ENCODE measurements at regions not wholly inside any gene's neighbourhood (a gene's known extent, or its start where the extent isn't known, plus 50 kb on each side); places are given as distances from the start of the nearest gene placed in this dataset.

GRCh38 chr6:81979767-81980166 lies 227.3 kb upstream of the TENT5A start:
- no peak overlapping the region for H2AK5ac ChIP-seq (ENCODE audit: low read depth, low read length)
- no peak overlapping the region for H3K23ac ChIP-seq (ENCODE audit: insufficient read length)
- H4K5ac ChIP-seq (ENCODE audit: insufficient read length, low read depth, low read length), result no peak overlapping the region
- TF ChIP-seq TAF1 (IDR thresholded peaks at IDR 0.05; ENCODE audit: low read depth, low read length) (no peak), MAX (IDR thresholded peaks at IDR 0.05) (no peak), POLR2A (IDR thresholded peaks at IDR 0.05; ENCODE audit: control extremely low read depth in 1 of 2, low read depth in 2 of 2, low read length in 2 of 2) (no peak), BCL11A (IDR thresholded peaks at IDR 0.05; ENCODE audit: low read depth in 2 of 2, low read length in 2 of 2) (no peak), EGR1 (IDR thresholded peaks at IDR 0.05; ENCODE audit: borderline replicate concordance, low read depth, low read length) (no peak), TAF7 (optimal IDR thresholded peaks at IDR 0.05; ENCODE audit: borderline replicate concordance, low read depth, low read length) (no peak), CTCF (IDR thresholded peaks at IDR 0.05; ENCODE audit: control extremely low read depth in 1 of 3, insufficient read depth in 1 of 3, low read depth in 1 of 3, low read length in 3 of 3) (no peak)
- no peak overlapping the region for H2BK12ac ChIP-seq (ENCODE audit: low read depth, low read length)
- H3K56ac ChIP-seq (replicated peaks; ENCODE audit: insufficient read length, low read depth, low read length), result no peak overlapping the region
- H3K23me2 ChIP-seq (ENCODE audit: low read depth, low read length), result no peaks in the 10 kb centered on the region
- no peak for FAIRE-seq
- DNase-seq (ENCODE audit: low read depth in 1 of 2, low spot score in 2 of 2), result no peak
- H4K20me1 ChIP-seq (replicated peaks in 1 of 2; ENCODE audit: control insufficient read depth in 1 of 2, insufficient read depth in 2 of 2, low read length in 2 of 2), result no peaks in the 10 kb centered on the region
- no peak overlapping the region for H4K8ac ChIP-seq (ENCODE audit: extremely low read depth, insufficient read depth, low read length)
- no peak overlapping the region for H2AFZ ChIP-seq (ENCODE audit: low read length)
- H3K27me3 ChIP-seq (replicated peaks in 1 of 4; ENCODE audit: control insufficient read depth in 3 of 4, extremely low read depth in 1 of 4, insufficient read depth in 3 of 4, low read length in 3 of 4), result no peaks in the 10 kb centered on the region
- no peak overlapping the region for H2BK5ac ChIP-seq (ENCODE audit: low read depth, low read length)
- no peak overlapping the region for H3K9ac ChIP-seq (replicated peaks in 1 of 4; ENCODE audit: extremely low read depth in 1 of 4, low read depth in 3 of 4, low read length in 3 of 4)
- no peak overlapping the region for H2BK120ac ChIP-seq (replicated peaks; ENCODE audit: low read depth, low read length)
- H3K27ac ChIP-seq (ENCODE audit: low read depth, low read length), result no peak overlapping the region
- H3K14ac ChIP-seq (ENCODE audit: insufficient read length), result no peak overlapping the region
- H3K4ac ChIP-seq (replicated peaks; ENCODE audit: insufficient read length, low read depth, low read length), result no peak overlapping the region
- H3K18ac ChIP-seq (ENCODE audit: extremely low read depth, low read length), result no peak overlapping the region
- WGBS, 2 experiments (ENCODE audit: extremely low coverage in 1 of 2, insufficient coverage in 1 of 2, insufficient read length in 1 of 2, insufficient replicate concordance in 2 of 2, low coverage in 1 of 2, low lambda C conversion rate in 2 of 2, missing lambda C conversion rate in 1 of 2), result 96% methylated on average over 1 of the region's 1 CpG; no CpG with 5 or more reads in 1 of the 2 experiments
- H2BK15ac ChIP-seq (ENCODE audit: low read length), result no peak overlapping the region
- POLR2A ChIA-PET (ENCODE audit: partially characterized antibody), result no interaction called here
- H3K4me2 ChIP-seq (ENCODE audit: insufficient read depth in 1 of 2, low read depth in 2 of 2, low read length in 2 of 2), result no peak overlapping the region
- H3K79me1 ChIP-seq (ENCODE audit: low read depth, low read length), result no peaks in the 10 kb centered on the region
- no peaks in the 10 kb centered on the region for H3K4me1 ChIP-seq (replicated peaks in 1 of 4; ENCODE audit: control insufficient read depth in 3 of 4, insufficient read depth in 4 of 4, low read length in 3 of 4)
- no peaks in the 10 kb centered on the region for H3K79me2 ChIP-seq (ENCODE audit: control insufficient read depth in 1 of 2, insufficient read depth in 2 of 2, low read length in 2 of 2)
- no peaks in the 10 kb centered on the region for H3K36me3 ChIP-seq (ENCODE audit: control insufficient read depth in 2 of 4, insufficient read depth in 4 of 4, low read length in 3 of 4)
- H4K91ac ChIP-seq (replicated peaks; ENCODE audit: insufficient read length, low read length), result no peak overlapping the region
- H3K9me3 ChIP-seq (ENCODE audit: insufficient read depth in 2 of 2, low read depth in 1 of 2, low read length in 1 of 2), result no peaks in the 10 kb centered on the region
- H2BK20ac ChIP-seq (ENCODE audit: low read length), result no peak overlapping the region
- CTCF ChIA-PET (ENCODE audit: partially characterized antibody), result interaction anchor here (0.6 to 1.1 kb wide), 2 partner anchors 28 to 254 kb away, joined by 3 read pairs; no protein-coding TSS in a partner anchor
- H3K4me3 ChIP-seq (ENCODE audit: extremely low read depth in 1 of 4, insufficient read depth in 2 of 4, low read depth in 3 of 4, low read length in 4 of 4), result no peak overlapping the region

Measured in H1 (cell line).